ENCODE measurements at regions not wholly inside any gene's neighbourhood (a gene's known extent, or its start where the extent isn't known, plus 50 kb on each side); places are given as distances from the start of the nearest gene placed in this dataset.

DNA sequence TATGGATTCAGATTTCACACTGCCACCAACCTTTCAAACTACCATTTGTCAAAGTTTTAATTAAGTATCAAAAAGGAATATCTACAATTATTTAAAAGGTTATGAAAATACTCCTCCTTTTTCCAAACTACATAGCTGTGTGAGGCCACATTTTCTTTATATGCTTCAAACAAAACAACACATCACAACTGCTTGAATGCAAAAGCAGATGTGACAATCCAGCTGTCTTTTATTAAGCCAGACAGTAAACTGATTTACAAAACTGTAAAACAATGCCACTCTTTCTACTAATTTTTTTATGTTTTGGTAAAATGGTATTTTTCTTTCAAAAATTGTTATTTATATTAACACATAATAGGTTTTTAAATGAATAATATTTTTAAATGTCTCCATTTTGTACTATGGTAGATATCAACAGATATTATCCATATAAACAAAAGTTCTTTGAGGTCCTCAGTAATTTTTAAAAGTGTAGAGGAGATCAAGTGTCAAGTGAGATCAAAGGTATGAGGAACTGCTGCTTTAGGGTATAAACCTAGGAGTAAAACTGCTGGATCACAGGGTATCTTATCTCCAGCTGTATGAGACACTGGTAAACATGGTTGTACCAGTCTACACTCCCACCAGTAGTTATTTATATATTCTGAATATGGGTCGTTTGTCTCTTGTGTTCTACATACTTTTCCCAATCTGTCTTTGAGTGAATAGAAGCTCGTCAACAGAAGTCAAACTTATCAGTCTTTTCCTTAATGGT, 68.8 kb upstream of the SERTAD2 start:
- Histone ChIP-seq H3K23ac (ENCODE audit: insufficient read length) (no peak overlapping the region), H3K27ac (ENCODE audit: low read depth, low read length) (no peak overlapping the region), H3K79me2 (ENCODE audit: control insufficient read depth in 1 of 2, insufficient read depth in 2 of 2, low read length in 2 of 2) (no peaks in the 10 kb centered on the region), H2BK120ac (replicated peaks; ENCODE audit: low read depth, low read length) (no peak overlapping the region), H3K9ac (replicated peaks in 1 of 4; ENCODE audit: extremely low read depth in 1 of 4, low read depth in 3 of 4, low read length in 3 of 4) (no peak overlapping the region), H3K56ac (replicated peaks; ENCODE audit: insufficient read length, low read depth, low read length) (no peak overlapping the region), H3K36me3 (ENCODE audit: control insufficient read depth in 2 of 4, insufficient read depth in 4 of 4, low read length in 3 of 4) (no peaks in the 10 kb centered on the region), H3K4ac (replicated peaks; ENCODE audit: insufficient read length, low read depth, low read length) (no peak overlapping the region), H2BK15ac (ENCODE audit: low read length) (no peak overlapping the region), H4K5ac (ENCODE audit: insufficient read length, low read depth, low read length) (no peak overlapping the region), H3K27me3 (replicated peaks in 1 of 4; ENCODE audit: control insufficient read depth in 3 of 4, extremely low read depth in 1 of 4, insufficient read depth in 3 of 4, low read length in 3 of 4) (no peaks in the 10 kb centered on the region), H3K79me1 (ENCODE audit: low read depth, low read length) (no peaks in the 10 kb centered on the region), H3K23me2 (ENCODE audit: low read depth, low read length) (no peaks in the 10 kb centered on the region), H4K8ac (ENCODE audit: extremely low read depth, insufficient read depth, low read length) (no peak overlapping the region), H3K14ac (ENCODE audit: insufficient read length) (no peak overlapping the region), H4K20me1 (replicated peaks in 1 of 2; ENCODE audit: control insufficient read depth in 1 of 2, insufficient read depth in 2 of 2, low read length in 2 of 2) (no peaks in the 10 kb centered on the region), H3K4me1 (replicated peaks in 1 of 4; ENCODE audit: control insufficient read depth in 3 of 4, insufficient read depth in 4 of 4, low read length in 3 of 4) (peaks cover 0 to 3% (median 1%) of the 10 kb centered on the region in 4 experiments; a peak in 2 of 7 replicates), H2BK5ac (ENCODE audit: low read depth, low read length) (no peak overlapping the region), H2BK12ac (ENCODE audit: low read depth, low read length) (no peak overlapping the region), H3K18ac (ENCODE audit: extremely low read depth, low read length) (no peak overlapping the region), H2AFZ (ENCODE audit: low read length) (no peak overlapping the region), H2AK5ac (ENCODE audit: low read depth, low read length) (no peak overlapping the region), H3K4me3 (ENCODE audit: extremely low read depth in 1 of 4, insufficient read depth in 2 of 4, low read depth in 3 of 4, low read length in 4 of 4) (no peak overlapping the region), H3K4me2 (ENCODE audit: insufficient read depth in 1 of 2, low read depth in 2 of 2, low read length in 2 of 2) (no peak overlapping the region), H2BK20ac (ENCODE audit: low read length) (no peak overlapping the region), H4K91ac (replicated peaks; ENCODE audit: insufficient read length, low read length) (no peak overlapping the region), H3K9me3 (ENCODE audit: insufficient read depth in 2 of 2, low read depth in 1 of 2, low read length in 1 of 2) (no peaks in the 10 kb centered on the region)
- CTCF ChIA-PET (ENCODE audit: partially characterized antibody): no interaction called here
- no peak for FAIRE-seq
- POLR2A ChIA-PET (ENCODE audit: partially characterized antibody): interaction anchor here (0.6 kb wide), 1 partner anchor 37 kb away, joined by 4 read pairs; no protein-coding TSS in a partner anchor
- 86% methylated on average over 2 of the region's 2 CpGs; no CpG with 5 or more reads in 1 of the 2 experiments for WGBS, 2 experiments (ENCODE audit: extremely low coverage in 1 of 2, insufficient coverage in 1 of 2, insufficient read length in 1 of 2, insufficient replicate concordance in 2 of 2, low coverage in 1 of 2, low lambda C conversion rate in 2 of 2, missing lambda C conversion rate in 1 of 2)
- DNase-seq (ENCODE audit: low read depth in 1 of 2, low spot score in 2 of 2): no peak
- TF ChIP-seq BRCA1 (IDR thresholded peaks at IDR 0.05; ENCODE audit: low read depth, low read length) (no peak), SUZ12 (IDR thresholded peaks at IDR 0.05; ENCODE audit: low read length) (no peak), EP300 (IDR thresholded peaks at IDR 0.05; ENCODE audit: borderline replicate concordance in 1 of 2, low read depth in 2 of 2, low read length in 2 of 2) (no peak), NANOG (IDR thresholded peaks at IDR 0.05; ENCODE audit: insufficient read depth, low read depth, low read length, poor library complexity, severe bottlenecking) (no peak), POLR2AphosphoS5 (IDR thresholded peaks at IDR 0.05; ENCODE audit: low read depth, low read length) (no peak), FOSL1 (IDR thresholded peaks at IDR 0.05; ENCODE audit: insufficient read depth, low read depth, low read length) (no peak), RNF2 (IDR thresholded peaks at IDR 0.05; ENCODE audit: borderline replicate concordance, low read depth, low read length, missing control alignments, poor library complexity, severe bottlenecking) (no peak)

All from H1 (cell line).